Activated CD4-positive, CD25-positive, alpha-beta regulatory T cell treated with anti-CD3 and anti-CD28 coated beads, Interleukin-2, amount 50 U/mL, for 24 hours (primary cell): ENCODE measurements at regions not wholly inside any gene's neighbourhood (a gene's known extent, or its start where the extent isn't known, plus 50 kb on each side); places are given as distances from the start of the nearest gene placed in this dataset.

Experiments used
- ATAC-seq, 2 donors: fragments of 150-1000 bp; cut with Tn5 transposase; one replicate each; pipeline ENCODE4 v1.10.0; 2021; ENCODE audit warnings: mild to moderate bottlenecking in 1 of 2, moderate library complexity in 1 of 2

DNA sequence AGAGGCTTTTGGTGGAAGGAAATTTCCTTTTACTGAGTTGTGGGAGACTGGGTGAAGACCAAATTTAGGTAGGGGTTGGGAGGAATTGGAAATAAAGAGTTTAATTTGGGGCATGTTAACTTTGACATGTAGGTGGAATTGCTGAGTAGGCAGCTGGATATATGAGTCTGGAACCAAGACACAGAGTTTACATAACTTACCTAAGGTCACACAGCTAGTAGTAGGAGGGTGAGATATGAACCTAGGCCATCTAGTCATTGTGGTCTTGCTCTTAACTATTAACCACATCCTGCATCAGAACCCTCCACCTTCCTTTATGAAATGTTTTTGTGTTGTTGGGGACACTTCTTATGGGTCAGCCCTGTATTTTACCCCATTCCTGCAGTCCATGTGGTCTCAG lies 113.1 kb downstream of the ICOS start:
- ATAC-seq = peak; percentile 79 to 94

GRCh38 chr2:204050681-204051080 lies 114.1 kb downstream of the ICOS start:
- ATAC-seq = no peak

- peak in 1 of 2 donors; percentile 34 for ATAC-seq
Measured at GRCh38 chr2:204051476-204051875, 114.9 kb downstream of the ICOS start.

GRCh38 chr2:204051984-204052556 lies 115.5 kb downstream of the ICOS start:
- no peak for ATAC-seq

- ATAC-seq = no peak
Measured at GRCh38 chr2:204059016-204059415, 122.5 kb downstream of the ICOS start.

DNA sequence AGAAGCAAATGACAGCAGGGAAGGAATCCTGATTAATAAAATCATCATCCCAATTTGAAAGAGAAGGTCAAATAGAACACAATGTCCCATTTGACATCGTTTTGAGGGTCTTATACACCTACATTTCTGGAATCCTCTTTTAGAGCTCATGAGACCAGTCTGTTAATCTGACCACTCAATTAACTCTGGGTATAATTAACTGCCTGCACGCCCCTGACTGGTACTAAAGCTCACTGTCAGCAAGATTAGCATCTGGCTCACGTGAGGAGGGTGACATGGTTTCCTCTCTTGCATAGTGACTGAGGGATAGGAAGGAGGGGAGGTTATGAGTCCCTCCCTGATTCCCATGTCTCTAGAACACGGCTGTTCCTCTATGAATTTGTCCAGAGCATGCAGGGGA lies 124.3 kb downstream of the ICOS start:
- ATAC-seq = peak in 1 of 2 donors; percentile 38

DNA sequence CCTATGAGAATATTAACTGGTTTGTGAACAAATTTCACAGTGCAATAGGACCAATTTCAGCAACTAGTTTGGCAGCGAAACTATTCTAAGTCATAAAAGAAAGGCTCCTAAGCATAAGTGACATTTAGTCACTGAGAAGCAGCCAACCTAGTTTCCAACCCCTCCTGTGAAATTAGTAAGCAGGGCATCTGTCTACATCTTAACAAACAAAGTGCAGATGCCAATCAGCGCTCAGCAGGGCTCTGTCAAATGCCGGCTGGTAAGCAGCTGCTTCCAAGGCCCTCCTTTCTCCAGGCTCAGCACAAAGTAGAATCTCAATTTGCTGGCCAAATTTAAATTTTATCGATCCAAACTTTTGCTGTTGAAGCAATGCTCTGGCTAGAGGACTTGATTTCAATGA lies 124.7 kb downstream of the ICOS start:
- peak in 1 of 2 donors; percentile 70 for ATAC-seq

- no peak for ATAC-seq
Measured at GRCh38 chr2:204064119-204064518, 127.6 kb downstream of the ICOS start.

GRCh38 chr2:204065566-204065965 lies 129.0 kb downstream of the ICOS start:
- no peak for ATAC-seq

GRCh38 chr2:204066051-204066450 lies 129.5 kb downstream of the ICOS start:
- no peak for ATAC-seq

DNA sequence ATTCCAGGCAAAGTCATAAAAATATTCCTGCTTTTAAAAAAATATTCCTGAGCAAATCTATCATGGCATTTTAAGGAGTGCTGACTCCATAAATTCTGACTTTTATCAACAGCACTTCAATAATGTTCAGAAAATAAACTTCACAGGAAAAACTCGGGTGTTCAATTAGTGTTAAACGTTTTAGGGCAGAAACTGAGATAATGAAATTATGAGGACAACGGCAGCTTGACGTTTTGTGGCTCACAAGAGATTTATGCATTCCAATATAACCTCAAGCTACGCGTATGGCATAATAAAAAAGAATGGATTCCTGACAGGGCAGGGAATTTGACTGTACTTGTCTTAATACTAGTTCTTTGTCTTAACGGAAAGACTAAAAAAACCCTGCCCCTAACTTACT lies 133.2 kb downstream of the ICOS start:
- ATAC-seq = no peak

DNA sequence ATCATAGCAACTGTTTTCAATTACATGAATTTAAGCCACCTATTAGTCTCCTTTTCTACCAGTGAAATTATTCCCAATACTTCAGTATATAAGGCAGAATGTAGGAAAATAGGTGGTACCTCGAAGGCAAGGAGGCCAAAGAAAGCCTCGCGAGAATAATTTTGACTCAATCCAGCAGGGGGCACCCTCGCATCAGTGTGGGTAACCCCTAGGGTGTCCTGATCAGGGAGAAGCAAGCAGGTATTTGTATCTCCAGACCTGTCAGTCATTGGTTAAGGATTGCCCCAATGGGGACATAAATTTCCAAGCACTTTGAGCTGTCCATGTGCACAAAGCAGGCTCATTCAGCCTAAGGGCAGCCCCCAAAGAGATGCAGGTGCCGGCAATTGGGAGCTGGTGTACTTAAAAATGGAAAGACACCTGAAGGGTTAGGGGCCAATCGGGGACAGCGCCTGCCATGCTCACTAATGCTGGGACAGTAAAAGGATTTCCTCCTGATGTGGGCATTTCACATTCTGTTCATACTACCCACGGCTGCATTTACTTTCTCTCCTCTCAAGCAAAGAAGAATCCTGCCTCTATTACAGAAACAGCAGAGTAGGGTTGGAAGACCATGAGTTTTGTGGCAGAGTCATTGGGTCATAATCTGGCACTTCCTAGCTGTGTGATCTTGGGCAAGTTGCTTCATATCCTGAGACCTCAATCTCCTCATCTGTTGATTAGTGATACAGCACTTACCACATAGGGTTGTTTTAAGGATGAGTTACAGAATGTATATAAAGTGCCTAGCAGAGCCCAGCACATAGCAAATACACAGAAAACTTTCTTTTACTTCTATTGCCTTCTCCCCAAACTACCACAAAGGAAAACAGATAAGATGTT lies 136.1 kb downstream of the ICOS start:
- peak; percentile 58 to 60 for ATAC-seq

- ATAC-seq = no peak
Measured at GRCh38 chr2:204074456-204074855, 137.9 kb downstream of the ICOS start.

GRCh38 chr2:204078003-204078698 lies 141.6 kb downstream of the ICOS start:
- peak in 1 of 2 donors; percentile 36 for ATAC-seq

DNA sequence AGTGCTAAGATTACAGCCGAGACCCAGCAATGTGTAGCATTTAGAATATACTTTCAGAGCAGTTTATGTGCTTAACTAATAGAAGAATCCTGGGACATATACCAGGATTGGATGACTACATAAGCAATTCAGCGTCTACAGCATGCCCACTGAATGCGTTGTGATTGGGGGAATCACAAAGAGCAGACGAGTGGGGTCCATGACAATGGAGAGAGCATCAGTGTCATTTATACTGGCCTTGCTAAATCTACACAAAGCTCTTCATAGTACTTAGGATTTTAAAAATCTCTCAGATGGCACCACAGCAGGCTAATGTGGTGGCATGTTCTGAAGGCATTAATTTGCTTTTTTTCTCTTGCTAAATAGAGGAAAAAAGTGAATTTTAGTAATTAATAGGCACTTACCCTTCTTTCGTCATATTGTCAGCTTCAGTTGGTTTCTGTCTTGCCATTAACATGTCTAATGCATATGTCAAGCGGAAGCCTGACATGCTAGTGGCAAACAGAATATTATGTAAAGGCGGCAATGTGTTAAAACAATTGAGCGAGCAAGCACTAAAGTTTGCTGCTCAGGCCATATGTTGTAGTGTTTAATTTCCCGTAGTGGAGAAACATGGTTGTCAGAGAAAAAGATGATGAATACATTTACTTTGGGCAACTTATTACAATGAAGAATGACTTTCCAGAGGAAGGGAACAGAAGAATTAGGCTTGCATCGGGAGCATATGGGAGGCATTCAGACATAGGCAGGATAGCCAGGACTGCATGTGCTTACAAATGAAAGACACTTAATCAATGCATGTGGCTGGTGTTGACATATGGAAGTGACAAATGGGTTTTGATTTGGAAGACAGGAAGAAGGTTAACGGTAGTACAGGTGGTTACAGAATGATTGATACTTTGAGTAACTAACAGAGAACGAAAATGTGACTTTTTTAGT lies 145.2 kb downstream of the ICOS start:
- no peak for ATAC-seq

DNA sequence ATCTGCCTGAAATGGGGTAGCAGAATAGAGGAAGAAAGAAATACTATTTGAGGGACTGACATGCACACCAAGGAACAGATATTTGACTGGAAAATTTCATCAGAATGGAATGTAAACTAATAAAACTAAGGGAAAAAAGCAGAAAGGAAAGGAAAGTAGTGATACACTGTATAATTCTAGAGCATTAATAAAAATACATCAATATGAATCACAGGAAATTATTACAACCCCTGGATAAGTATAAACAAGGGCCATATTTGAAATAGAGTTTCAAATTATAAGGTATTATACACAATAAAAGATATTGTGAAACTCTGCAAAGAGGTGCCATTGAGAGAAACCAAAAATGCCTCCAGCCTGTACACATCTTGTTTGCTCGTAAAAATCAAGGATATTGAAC lies 149.6 kb downstream of the ICOS start:
- ATAC-seq = no peak

- ATAC-seq = no peak
Measured at GRCh38 chr2:204089105-204089504, 152.5 kb downstream of the ICOS start.

- ATAC-seq = no peak
Measured at GRCh38 chr2:204089574-204089973, 153.0 kb downstream of the ICOS start.

DNA sequence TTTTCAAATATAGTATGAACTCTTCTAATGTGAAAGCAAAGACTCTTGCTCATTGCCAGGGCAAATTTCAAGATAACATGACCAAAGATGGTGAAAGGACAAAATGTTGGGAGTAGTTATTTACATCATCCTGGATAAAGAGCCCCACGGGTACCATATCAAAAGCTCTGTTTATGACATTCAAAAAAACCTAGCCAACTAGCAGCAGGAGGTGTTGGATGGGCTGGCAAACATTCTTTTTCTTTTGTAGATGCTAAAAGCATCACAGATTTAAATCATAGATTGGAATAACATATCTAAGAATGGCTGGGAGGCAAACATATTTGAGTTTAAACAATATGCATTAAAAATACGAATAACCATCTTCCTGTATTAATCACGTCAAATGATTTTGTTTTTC lies 153.5 kb downstream of the ICOS start:
- no peak for ATAC-seq

DNA sequence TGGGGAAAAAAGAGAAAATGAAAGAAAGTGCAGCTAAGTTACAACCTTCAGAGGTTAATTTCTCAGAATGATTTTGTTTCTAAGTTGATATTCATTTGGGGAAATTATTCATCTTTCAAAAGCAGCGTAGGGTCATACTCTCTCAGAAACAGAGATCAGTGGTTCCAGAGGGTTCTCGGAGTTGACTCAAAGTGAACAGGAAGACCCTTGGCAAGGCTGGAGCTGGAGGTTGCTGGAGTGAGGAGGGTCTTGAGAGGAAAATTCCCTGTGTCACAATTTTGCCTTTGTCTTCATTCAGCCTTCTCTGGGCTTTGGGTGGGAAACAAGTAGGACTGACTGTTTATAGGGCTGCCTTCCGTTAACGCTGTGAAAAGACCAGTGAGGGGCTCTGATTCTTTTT lies 168.2 kb downstream of the ICOS start:
- peak; percentile 71 to 77 for ATAC-seq

DNA sequence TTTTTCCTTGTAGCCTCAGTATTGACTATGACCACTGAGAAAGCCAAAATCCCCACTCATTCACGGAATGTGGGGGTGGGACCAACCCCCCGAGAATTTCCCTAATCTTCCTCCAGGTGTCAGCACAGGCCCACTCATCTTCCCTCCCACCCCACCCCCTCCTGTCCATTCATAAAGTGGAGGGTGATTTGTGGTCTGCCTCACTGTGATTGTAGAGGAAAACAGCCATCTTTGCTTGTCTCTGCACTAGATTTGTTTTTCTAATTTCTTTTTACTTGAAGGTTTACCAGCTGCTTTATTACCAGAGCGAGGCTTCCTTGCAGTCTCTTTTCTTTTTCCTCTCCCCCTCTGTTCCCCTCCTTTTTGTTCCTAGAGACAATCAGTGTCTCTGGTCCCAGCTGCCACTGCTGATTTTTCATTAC lies 171.8 kb downstream of the ICOS start:
- peak; percentile 32 to 45 for ATAC-seq

- ATAC-seq = peak; percentile 28 to 33
Measured at GRCh38 chr2:204108781-204109295, 172.3 kb downstream of the ICOS start.
